ENCODE measurements at regions not wholly inside any gene's neighbourhood (a gene's known extent, or its start where the extent isn't known, plus 50 kb on each side); places are given as distances from the start of the nearest gene placed in this dataset.

- H3K79me2 ChIP-seq (ENCODE audit: control insufficient read depth, insufficient read depth, low read length): no peaks in the 10 kb centered on the region
- in situ Hi-C loops (cut with MboI): no loop called here
Measured at GRCh38 chr21:15462092-15462491, 267.7 kb upstream of the USP25 start.

GRCh38 chr21:15466329-15466728, 263.5 kb upstream of the USP25 start:
- TF ChIP-seq STAT3 (IDR thresholded peaks at IDR 0.05; ENCODE audit: low read depth, low read length) (no peak), MEF2B (IDR thresholded peaks at IDR 0.05; ENCODE audit: partially characterized antibody, poor library complexity, severe bottlenecking) (no peak), CUX1 (IDR thresholded peaks at IDR 0.05; ENCODE audit: insufficient replicate concordance, low read depth, low read length) (no peak), FOS (IDR thresholded peaks at IDR 0.05; ENCODE audit: borderline replicate concordance, extremely low read depth, insufficient read length) (no peak), BACH1 (IDR thresholded peaks at IDR 0.05; ENCODE audit: borderline replicate concordance) (no peak), MYC (IDR thresholded peaks at IDR 0.05; ENCODE audit: insufficient read depth, insufficient read length, insufficient replicate concordance, low read length, severe bottlenecking) (no peak), CBX5 (IDR thresholded peaks at IDR 0.05; ENCODE audit: low read depth) (no peak)
- no TSS peak for BruUV-seq (replicated peaks)

More at GRCh38 chr21:15462092-15462491, 267.7 kb upstream of the USP25 start:
- FAIRE-seq (no peak), ATAC-seq (no peak), DNase-seq (ENCODE audit: low read depth, low spot score) (no peak)
- Histone ChIP-seq H2AFZ (ENCODE audit: control insufficient read depth, low read depth, low read length) (no peak overlapping the region), H3K27me3 (replicated peaks in 1 of 2; ENCODE audit: control insufficient read depth in 2 of 2, insufficient read depth in 2 of 2, low read length in 1 of 2) (no peaks in the 10 kb centered on the region; a peak in 1 of 4 replicates), H3K36me3 (ENCODE audit: control insufficient read depth in 2 of 2, insufficient read depth in 2 of 2, low read length in 1 of 2) (no peaks in the 10 kb centered on the region), H3K9me3 (replicated peaks; ENCODE audit: control insufficient read depth, insufficient read depth, low read length) (no peaks in the 10 kb centered on the region), H3K4me3 (no peak overlapping the region), H3K9ac (ENCODE audit: control insufficient read depth, insufficient read depth, low read length) (no peak overlapping the region), H3K4me1 (ENCODE audit: control insufficient read depth, insufficient read depth, low read length) (no peaks in the 10 kb centered on the region), H3K4me2 (ENCODE audit: control insufficient read depth, insufficient read depth) (no peak overlapping the region), H4K20me1 (ENCODE audit: control insufficient read depth, insufficient read depth) (no peaks in the 10 kb centered on the region), H3K27ac (ENCODE audit: control insufficient read depth, insufficient read depth) (no peak overlapping the region)
- POLR2A ChIA-PET: no interaction called here
- WGBS (ENCODE audit: insufficient coverage, insufficient replicate concordance, low lambda C conversion rate, missing lambda C conversion rate): 0% methylated on average over 1 of the region's 1 CpG
- SMC1A ChIA-PET (ENCODE audit: uncharacterized antibody, unreplicated experiment): interaction anchor here (1.7 kb wide), 1 partner anchor 16 kb away, joined by 4 read pairs; no protein-coding TSS in a partner anchor
- CTCF ChIA-PET: no interaction called here
- TF ChIP-seq MEF2A (IDR thresholded peaks at IDR 0.05; ENCODE audit: insufficient read depth, low read depth, low read length): no peak
- RAD21 ChIA-PET (ENCODE audit: unreplicated experiment): no interaction called here
- intact Hi-C loops (cut with micrococcal nuclease; ENCODE audit: unreplicated experiment): loop anchor here (10.0 kb wide), 1 partner anchor 1177 kb away; no protein-coding TSS in a partner anchor
- no TSS peak for BruUV-seq (replicated peaks)

More at GRCh38 chr21:15466329-15466728, 263.5 kb upstream of the USP25 start:
- Histone ChIP-seq H3K4me2 (ENCODE audit: control insufficient read depth, insufficient read depth) (no peak overlapping the region), H4K20me1 (ENCODE audit: control insufficient read depth, insufficient read depth) (no peaks in the 10 kb centered on the region), H3K9me3 (replicated peaks; ENCODE audit: control insufficient read depth, insufficient read depth, low read length) (no peaks in the 10 kb centered on the region), H2AFZ (ENCODE audit: control insufficient read depth, low read depth, low read length) (no peak overlapping the region), H3K4me1 (ENCODE audit: control insufficient read depth, insufficient read depth, low read length) (no peaks in the 10 kb centered on the region), H3K27ac (ENCODE audit: control insufficient read depth, insufficient read depth) (no peak overlapping the region), H3K9ac (ENCODE audit: control insufficient read depth, insufficient read depth, low read length) (no peak overlapping the region), H3K4me3 (no peak overlapping the region), H3K27me3 (replicated peaks in 1 of 2; ENCODE audit: control insufficient read depth in 2 of 2, insufficient read depth in 2 of 2, low read length in 1 of 2) (no peaks in the 10 kb centered on the region; a peak in 1 of 4 replicates), H3K79me2 (ENCODE audit: control insufficient read depth, insufficient read depth, low read length) (no peaks in the 10 kb centered on the region), H3K36me3 (ENCODE audit: control insufficient read depth in 2 of 2, insufficient read depth in 2 of 2, low read length in 1 of 2) (no peaks in the 10 kb centered on the region)
- ChIA-PET POLR2A (no interaction called here), RAD21 (ENCODE audit: unreplicated experiment) (no interaction called here), CTCF (no interaction called here), SMC1A (ENCODE audit: uncharacterized antibody, unreplicated experiment) (no interaction called here)
- ATAC-seq (no peak), DNase-seq (ENCODE audit: low read depth, low spot score) (no peak), FAIRE-seq (no peak)
- WGBS (ENCODE audit: insufficient coverage, insufficient replicate concordance, low lambda C conversion rate, missing lambda C conversion rate): 20% methylated on average over 4 of the region's 4 CpGs
- in situ Hi-C loops (cut with MboI): no loop called here
- intact Hi-C loops (cut with micrococcal nuclease; ENCODE audit: unreplicated experiment): loop anchor here (10.0 kb wide), 1 partner anchor 1182 kb away; no protein-coding TSS in a partner anchor
